Spleen (tissue), 11 donors: ENCODE measurements at regions not wholly inside any gene's neighbourhood (a gene's known extent, or its start where the extent isn't known, plus 50 kb on each side); places are given as distances from the start of the nearest gene placed in this dataset.

Source experiments
- DNase-seq: peaks from one replicate; pipeline ENCODE4 v3.0.0-alpha.2; 2020
- H3K27ac ChIP-seq, 8 donors: fragments of 200-600 bp; sonication (generic) in 7 of 8; 1 replicate in 4 of 8; 2 replicates in 4 of 8; pipeline versions ENCODE4 v1.5.0 to v1.8.0; 2016 to 2021; ENCODE audit warnings: inconsistent platforms in 4 of 8, mild to moderate bottlenecking in 4 of 8, moderate library complexity in 1 of 8
- H3K27me3 ChIP-seq, 7 donors: fragments of 200-600 bp; sonication (generic) in 6 of 7; replicated peaks in 1 of 7; 1 replicate in 4 of 7; 2 replicates in 3 of 7; pipeline versions ENCODE4 v1.5.0 to v1.8.0; 2016 to 2021; ENCODE audit warnings: inconsistent platforms in 3 of 7, mild to moderate bottlenecking in 1 of 7
- H3K36me3 ChIP-seq, 6 donors: fragments of 200-600 bp; sonication (generic) in 5 of 6; 1 replicate in 4 of 6; 2 replicates in 2 of 6; pipeline versions ENCODE4 v1.5.0 to v1.8.0; 2016 to 2021; ENCODE audit warnings: inconsistent platforms in 2 of 6
- H3K4me1 ChIP-seq, 6 donors: fragments of 200-600 bp; sonication (generic) in 5 of 6; 1 replicate in 3 of 6; 2 replicates in 3 of 6; pipeline versions ENCODE4 v1.5.0 to v1.8.0; 2016 to 2021; ENCODE audit warnings: inconsistent platforms in 3 of 6
- H3K4me3 ChIP-seq, 8 donors: fragments of 200-600 bp; sonication (generic) in 7 of 8; 1 replicate in 4 of 8; 2 replicates in 4 of 8; pipeline versions ENCODE4 v1.5.0 to v1.8.0; 2016 to 2021; ENCODE audit warnings: inconsistent platforms in 4 of 8, mild to moderate bottlenecking in 4 of 8, moderate library complexity in 2 of 8
- H3K9me3 ChIP-seq, 8 donors: fragments of 200-600 bp; sonication (generic) in 7 of 8; 1 replicate in 4 of 8; 2 replicates in 4 of 8; pipeline versions ENCODE4 v1.5.0 to v1.8.0; 2016 to 2021; ENCODE audit warnings: inconsistent platforms in 4 of 8
- POLR2A ChIP-seq, 3 donors: fragments of 450-650 bp; IDR thresholded peaks; one replicate each; pipeline ENCODE4 v1.5.1; 2017; ENCODE audit warnings: antibody characterized with exemption in 3 of 3, mild to moderate bottlenecking in 1 of 3
- POLR2AphosphoS5 ChIP-seq, 3 donors: sonication (generic); formaldehyde crosslinking; IDR thresholded peaks; one replicate each; pipeline ENCODE4 v1.5.1; 2017; ENCODE audit warnings: antibody characterized with exemption in 3 of 3
- WGBS, 5 donors: extraction: QIAGEN DNeasy Blood & Tissue Kit in 3 of 5; methylation state at CpG; one replicate each; pipeline versions ENCODE4 v1.1.5 to v1.1.7; 2013 to 2018; 5-methylcytosine and 5-hydroxymethylcytosine counted together
- intact Hi-C: fragments of 100-400 bp; cut with DNase I; formaldehyde crosslinking; loops from one replicate; pipeline ENCODE4 v1.15.0; 2023; ENCODE audit warnings: low total_unique reads
- TF ChIP-seq, protein P1 (sequence below), 11 experiments: fragments of 200-600 bp in 7 of 11; fragments of 450-650 bp in 4 of 11; sonication (generic) in 4 of 11; IDR thresholded peaks in 8 of 11; conservative IDR thresholded peaks in 3 of 11; 1 replicate in 7 of 11; 2 replicates in 4 of 11; pipeline versions ENCODE4 v1.4.0 to v1.8.0; 2016 to 2021; ENCODE audit warnings: antibody characterized with exemption in 11 of 11, inconsistent platforms in 4 of 11, mild to moderate bottlenecking in 1 of 11
- donor health status: healthy with polysubstance abuse.
- donor health status: DM: no; HTN: no; CAD: no; lungs with moderate emphysema.
- donor health status: DM: no; HTN: no; CAD: no.
- donor health status: Bipolar disorder and iron deficiency.
- donor health status: healthy.
- donor health status: DM: no; HTN: no; CAD: no.
- donor health status: DM: yes; HTN: yes; CAD: no.

DNA sequence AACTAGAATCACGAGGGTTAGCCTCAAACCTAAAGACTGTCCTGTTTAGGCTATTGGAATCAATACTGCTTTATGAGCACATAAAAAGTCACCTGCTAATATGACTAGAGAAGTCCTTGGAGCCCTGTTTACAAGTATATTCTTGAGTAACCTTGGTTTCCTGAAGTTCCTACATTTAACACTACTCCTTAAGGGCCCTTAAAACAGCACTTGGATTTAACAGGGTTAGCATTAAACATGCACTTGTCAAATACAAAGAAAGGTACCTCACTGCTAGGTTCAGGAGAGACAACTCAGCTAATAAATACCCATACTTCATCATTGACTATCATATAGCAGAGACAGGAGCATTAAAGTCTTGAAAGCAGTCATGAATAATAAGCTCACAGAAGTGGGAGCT, 96.7 kb downstream of the SLC5A7 start:
- intact Hi-C loops = no loop called here
- no peak overlapping the region for H3K4me3 ChIP-seq
- no peak for TF ChIP-seq POLR2AphosphoS5 (IDR thresholded peaks at IDR 0.05)
- TF ChIP-seq POLR2A (IDR thresholded peaks at IDR 0.05) = no peak
- TF ChIP-seq, protein P1, sequence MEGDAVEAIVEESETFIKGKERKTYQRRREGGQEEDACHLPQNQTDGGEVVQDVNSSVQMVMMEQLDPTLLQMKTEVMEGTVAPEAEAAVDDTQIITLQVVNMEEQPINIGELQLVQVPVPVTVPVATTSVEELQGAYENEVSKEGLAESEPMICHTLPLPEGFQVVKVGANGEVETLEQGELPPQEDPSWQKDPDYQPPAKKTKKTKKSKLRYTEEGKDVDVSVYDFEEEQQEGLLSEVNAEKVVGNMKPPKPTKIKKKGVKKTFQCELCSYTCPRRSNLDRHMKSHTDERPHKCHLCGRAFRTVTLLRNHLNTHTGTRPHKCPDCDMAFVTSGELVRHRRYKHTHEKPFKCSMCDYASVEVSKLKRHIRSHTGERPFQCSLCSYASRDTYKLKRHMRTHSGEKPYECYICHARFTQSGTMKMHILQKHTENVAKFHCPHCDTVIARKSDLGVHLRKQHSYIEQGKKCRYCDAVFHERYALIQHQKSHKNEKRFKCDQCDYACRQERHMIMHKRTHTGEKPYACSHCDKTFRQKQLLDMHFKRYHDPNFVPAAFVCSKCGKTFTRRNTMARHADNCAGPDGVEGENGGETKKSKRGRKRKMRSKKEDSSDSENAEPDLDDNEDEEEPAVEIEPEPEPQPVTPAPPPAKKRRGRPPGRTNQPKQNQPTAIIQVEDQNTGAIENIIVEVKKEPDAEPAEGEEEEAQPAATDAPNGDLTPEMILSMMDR (IDR thresholded peaks at IDR 0.05 in 8 of 11, conservative IDR thresholded peaks at IDR 0.05 in 3 of 11) = no peak
- H3K27me3 ChIP-seq = no peaks in the 10 kb centered on the region
- H3K36me3 ChIP-seq = no peaks in the 10 kb centered on the region
- 54 to 100% (median 79%) methylated on average over 1 of the region's 1 CpG for WGBS, 5 donors
- no peaks in the 10 kb centered on the region for H3K4me1 ChIP-seq
- no peak overlapping the region for H3K27ac ChIP-seq
- peaks cover 0 to 2% (median 0%) of the 10 kb centered on the region in 8 donors for H3K9me3 ChIP-seq
- DNase-seq = no peak

DNA sequence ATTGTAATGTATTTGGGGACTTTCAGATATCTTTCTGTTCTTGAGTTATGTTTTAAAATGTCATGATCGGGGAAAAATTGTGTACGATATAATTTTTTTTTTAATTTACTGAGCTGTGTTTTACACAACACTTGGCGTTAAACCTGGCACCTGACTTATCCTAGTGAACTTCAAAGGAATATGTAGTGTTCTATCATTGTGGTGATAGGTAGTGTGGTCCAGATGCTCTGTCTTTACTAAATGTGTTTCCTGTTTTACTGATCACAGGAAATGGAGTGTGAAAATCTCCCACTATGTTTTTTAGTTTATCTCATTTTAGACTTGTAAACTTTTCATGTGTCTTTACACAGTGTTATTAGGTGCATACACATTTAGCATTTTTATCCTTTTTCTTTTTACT, 98.0 kb downstream of the SLC5A7 start:
- Histone ChIP-seq H3K27me3 (peaks cover 0 to 4% (median 0%) of the 10 kb centered on the region in 7 donors), H3K27ac (no peak overlapping the region), H3K36me3 (no peaks in the 10 kb centered on the region), H3K4me3 (no peak overlapping the region), H3K9me3 (peaks cover 0 to 9% (median 0%) of the 10 kb centered on the region in 8 donors), H3K4me1 (no peaks in the 10 kb centered on the region)
- WGBS, 5 donors = 30 to 60% (median 48%) methylated on average over 3 of the region's 3 CpGs
- no peak for DNase-seq
- TF ChIP-seq POLR2AphosphoS5 (IDR thresholded peaks at IDR 0.05) (no peak), POLR2A (IDR thresholded peaks at IDR 0.05) (no peak)
- TF ChIP-seq, protein P1 (IDR thresholded peaks at IDR 0.05 in 8 of 11, conservative IDR thresholded peaks at IDR 0.05 in 3 of 11) = no peak
- intact Hi-C loops = no loop called here

DNA sequence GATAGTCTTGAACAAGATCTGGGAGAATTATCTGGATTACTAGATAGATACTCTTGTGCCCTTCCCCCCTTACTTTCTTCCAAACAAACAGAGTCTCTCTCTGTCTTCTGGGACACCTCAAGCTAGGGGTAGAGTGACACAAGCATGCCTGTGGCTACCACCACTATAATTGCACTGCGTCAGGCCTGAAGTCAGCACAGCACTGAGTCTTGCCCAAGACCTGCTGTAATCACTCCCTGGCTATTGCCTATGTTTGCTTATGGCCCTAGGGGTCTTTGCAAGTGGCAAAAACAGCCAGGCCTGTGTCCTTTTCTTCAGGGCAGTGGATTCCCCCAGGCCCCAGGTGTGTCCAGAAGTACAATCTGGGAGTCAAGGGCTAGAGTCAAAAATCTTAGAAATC, 106.6 kb downstream of the SLC5A7 start:
- no peak for DNase-seq
- Histone ChIP-seq H3K27ac (no peak overlapping the region), H3K27me3 (peaks cover 0 to 4% (median 0%) of the 10 kb centered on the region in 7 donors), H3K9me3 (peaks cover 0 to 17% (median 2%) of the 10 kb centered on the region in 8 donors), H3K4me3 (no peak overlapping the region), H3K36me3 (no peaks in the 10 kb centered on the region), H3K4me1 (no peaks in the 10 kb centered on the region)
- WGBS, 5 donors = 60 to 100% (median 73%) methylated on average over 1 of the region's 1 CpG
- no peak for TF ChIP-seq POLR2A (IDR thresholded peaks at IDR 0.05)
- no peak for TF ChIP-seq POLR2AphosphoS5 (IDR thresholded peaks at IDR 0.05)
- TF ChIP-seq, protein P1 (IDR thresholded peaks at IDR 0.05 in 8 of 11, conservative IDR thresholded peaks at IDR 0.05 in 3 of 11) = no peak
- intact Hi-C loops = no loop called here

DNA sequence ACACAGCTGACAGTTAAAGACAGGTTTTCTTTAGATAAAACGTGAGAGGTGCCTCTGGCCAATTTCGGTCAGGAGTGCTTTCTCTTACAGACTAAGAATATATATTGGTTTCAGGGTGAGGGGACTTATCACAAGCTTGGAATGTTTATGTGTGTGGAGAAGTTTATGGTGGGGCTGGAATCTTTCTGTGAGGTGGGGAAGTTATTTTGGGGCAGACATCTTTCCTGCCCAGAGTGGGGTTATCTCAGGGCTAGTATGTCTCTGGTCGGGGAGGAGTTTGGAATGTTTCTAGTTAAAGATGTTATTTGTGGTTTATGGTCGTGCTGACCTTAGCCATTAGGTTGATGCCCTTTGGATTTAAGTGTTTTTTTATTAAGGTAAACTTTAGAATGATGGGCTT, 115.2 kb downstream of the SLC5A7 start:
- Histone ChIP-seq H3K4me3 (no peak overlapping the region), H3K27ac (no peak overlapping the region), H3K4me1 (no peaks in the 10 kb centered on the region), H3K27me3 (peaks cover 0 to 13% (median 0%) of the 10 kb centered on the region in 7 donors), H3K9me3 (peaks cover 0 to 4% (median 0%) of the 10 kb centered on the region in 8 donors), H3K36me3 (no peaks in the 10 kb centered on the region)
- intact Hi-C loops = no loop called here
- WGBS, 5 donors = 43 to 67% (median 58%) methylated on average over 4 of the region's 4 CpGs
- TF ChIP-seq, protein P1 (IDR thresholded peaks at IDR 0.05 in 8 of 11, conservative IDR thresholded peaks at IDR 0.05 in 3 of 11) = no peak
- TF ChIP-seq POLR2AphosphoS5 (IDR thresholded peaks at IDR 0.05) = no peak
- no peak for TF ChIP-seq POLR2A (IDR thresholded peaks at IDR 0.05)
- DNase-seq = no peak
